Skeletal muscle satellite cell (primary cell): ENCODE measurements at regions not wholly inside any gene's neighbourhood (a gene's known extent, or its start where the extent isn't known, plus 50 kb on each side); places are given as distances from the start of the nearest gene placed in this dataset.

ENCODE experiments used
- H3K27me3 ChIP-seq: 2 replicates; pipeline ENCODE4 v1.7.0; 2013; ENCODE audit warnings: low read length; ENCODE audit not compliant: control insufficient read depth, insufficient read depth
- H3K36me3 ChIP-seq: 2 replicates; pipeline ENCODE4 v1.7.0; 2013; ENCODE audit warnings: mild to moderate bottlenecking, control low read depth, low read length; ENCODE audit not compliant: insufficient read depth
- H3K4me1 ChIP-seq: 2 replicates; pipeline ENCODE4 v1.7.0; 2013; ENCODE audit warnings: low read length; ENCODE audit not compliant: control insufficient read depth, insufficient read depth
- H3K4me2 ChIP-seq: 2 replicates; pipeline ENCODE4 v1.7.0; 2013; ENCODE audit warnings: mild to moderate bottlenecking, low read length
- H3K4me3 ChIP-seq: 2 replicates; pipeline ENCODE4 v1.7.0; 2013; ENCODE audit warnings: low read length
- H3K9ac ChIP-seq: 2 replicates; pipeline ENCODE4 v1.7.0; 2013; ENCODE audit warnings: mild to moderate bottlenecking, low read depth, low read length, moderate library complexity
- H3K9me3 ChIP-seq: replicated peaks from 2 replicates; pipeline ENCODE4 v1.7.0; 2013; ENCODE audit warnings: mild to moderate bottlenecking, control low read depth, low read length

DNA sequence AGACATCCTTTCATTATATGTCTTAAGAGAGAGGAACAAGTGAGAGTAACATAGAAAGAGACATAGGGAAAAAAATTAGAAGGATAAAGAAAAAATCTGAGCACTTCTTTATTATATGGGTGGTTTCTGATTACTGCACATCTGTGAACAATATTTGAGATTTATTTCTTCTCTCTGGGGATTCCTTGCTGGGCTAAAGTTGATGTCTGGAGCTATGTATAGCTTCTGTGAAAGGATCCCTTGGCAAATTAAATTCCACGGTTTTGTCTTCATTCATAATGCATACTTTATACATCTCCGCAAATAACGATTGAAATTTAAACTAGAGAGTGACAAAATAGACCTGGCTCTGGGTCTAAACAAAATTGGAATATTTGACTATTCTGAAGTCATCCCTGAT lies 232.2 kb upstream of the CTBP2 start:
- Histone ChIP-seq H3K4me2 (no peak overlapping the region), H3K36me3 (no peaks in the 10 kb centered on the region), H3K27me3 (no peaks in the 10 kb centered on the region), H3K9ac (no peak overlapping the region), H3K4me3 (no peak overlapping the region), H3K4me1 (no peaks in the 10 kb centered on the region), H3K9me3 (no peaks in the 10 kb centered on the region)

DNA sequence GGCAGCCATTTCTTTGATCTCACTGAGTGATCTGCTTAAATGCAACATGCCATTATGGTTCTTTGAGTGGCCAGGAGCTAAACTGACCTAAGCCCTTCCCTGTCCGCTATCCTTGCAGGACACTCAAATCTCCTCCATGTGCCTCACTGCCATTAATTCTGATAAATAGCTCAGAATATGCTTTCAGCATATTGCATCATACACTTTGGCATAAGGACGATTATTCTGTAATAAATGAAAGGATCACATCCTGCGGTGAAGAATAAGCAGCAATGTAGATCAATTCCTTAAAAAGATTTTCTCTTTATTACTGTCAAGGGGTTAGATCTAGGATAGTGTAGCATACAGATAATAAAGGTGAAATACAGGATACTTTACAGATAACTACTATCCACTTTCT lies 231.8 kb upstream of the CTBP2 start:
- Histone ChIP-seq H3K27me3 (peaks cover 2% of the 10 kb centered on the region), H3K4me1 (no peaks in the 10 kb centered on the region), H3K4me3 (no peak overlapping the region), H3K4me2 (no peak overlapping the region), H3K9ac (no peak overlapping the region), H3K9me3 (no peaks in the 10 kb centered on the region), H3K36me3 (no peaks in the 10 kb centered on the region)

GRCh38 chr10:125389648-125390047 lies 229.3 kb upstream of the CTBP2 start:
- H3K4me1 ChIP-seq, result no peaks in the 10 kb centered on the region
- peaks cover 3% of the 10 kb centered on the region for H3K27me3 ChIP-seq
- H3K9ac ChIP-seq, result no peak overlapping the region
- H3K9me3 ChIP-seq, result no peaks in the 10 kb centered on the region
- H3K36me3 ChIP-seq, result no peaks in the 10 kb centered on the region
- H3K4me2 ChIP-seq, result no peak overlapping the region
- no peak overlapping the region for H3K4me3 ChIP-seq

DNA sequence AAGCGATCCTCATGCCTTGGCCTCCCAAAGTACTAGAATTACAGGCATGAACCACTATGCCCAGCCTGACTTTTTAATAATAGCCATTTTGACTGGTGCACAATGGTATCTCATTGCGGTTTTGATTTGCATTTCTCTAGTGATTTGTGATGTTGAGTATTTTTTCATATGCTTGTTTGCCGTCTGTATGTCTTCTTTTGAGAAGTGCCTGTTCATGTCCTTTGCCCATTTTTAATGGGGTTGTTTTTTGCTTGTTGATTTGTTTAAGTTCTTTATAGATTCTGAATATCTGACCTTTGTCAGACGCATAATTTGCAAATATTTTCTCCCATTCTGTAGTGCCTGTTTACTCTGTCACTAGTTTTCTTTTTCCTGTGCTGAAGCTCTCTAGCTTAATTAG lies 219.2 kb upstream of the CTBP2 start:
- no peaks in the 10 kb centered on the region for H3K4me1 ChIP-seq
- H3K27me3 ChIP-seq, result peaks cover 14% of the 10 kb centered on the region

GRCh38 chr10:125377368-125377767 lies 217.0 kb upstream of the CTBP2 start:
- no peaks in the 10 kb centered on the region for H3K9me3 ChIP-seq
- peaks cover 11% of the 10 kb centered on the region for H3K27me3 ChIP-seq
- no peak overlapping the region for H3K9ac ChIP-seq
- H3K36me3 ChIP-seq, result no peaks in the 10 kb centered on the region
- H3K4me3 ChIP-seq, result no peak overlapping the region
- H3K4me2 ChIP-seq, result no peak overlapping the region
- H3K4me1 ChIP-seq, result no peaks in the 10 kb centered on the region

More for the DNA sequence above, 219.2 kb upstream of the CTBP2 start:
- Histone ChIP-seq H3K4me3 (no peak overlapping the region), H3K4me2 (no peak overlapping the region), H3K36me3 (no peaks in the 10 kb centered on the region), H3K9me3 (no peaks in the 10 kb centered on the region), H3K9ac (no peak overlapping the region)

DNA sequence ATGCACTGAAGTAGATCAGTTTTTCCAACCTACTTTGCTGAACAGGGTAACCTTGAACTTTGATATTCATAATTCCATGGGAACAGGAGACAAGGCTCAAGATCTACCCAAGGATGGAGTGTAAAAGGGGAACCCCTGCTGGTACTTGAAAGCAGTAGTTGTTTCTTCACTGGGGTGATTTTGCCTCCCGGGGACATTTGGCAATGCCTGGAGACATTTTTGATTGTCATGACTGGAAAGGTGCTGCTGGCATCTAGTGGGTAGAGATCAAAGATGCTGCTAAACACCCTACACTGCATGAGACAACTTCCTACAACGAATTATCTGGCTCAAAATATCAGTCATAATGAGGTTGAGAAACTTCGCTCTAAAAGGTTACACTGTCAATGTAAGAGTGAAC lies 214.8 kb upstream of the CTBP2 start:
- no peak overlapping the region for H3K4me3 ChIP-seq
- no peaks in the 10 kb centered on the region for H3K4me1 ChIP-seq
- H3K9me3 ChIP-seq, result no peaks in the 10 kb centered on the region
- H3K36me3 ChIP-seq, result no peaks in the 10 kb centered on the region
- no peak overlapping the region for H3K9ac ChIP-seq
- peaks cover 11% of the 10 kb centered on the region for H3K27me3 ChIP-seq
- no peak overlapping the region for H3K4me2 ChIP-seq

DNA sequence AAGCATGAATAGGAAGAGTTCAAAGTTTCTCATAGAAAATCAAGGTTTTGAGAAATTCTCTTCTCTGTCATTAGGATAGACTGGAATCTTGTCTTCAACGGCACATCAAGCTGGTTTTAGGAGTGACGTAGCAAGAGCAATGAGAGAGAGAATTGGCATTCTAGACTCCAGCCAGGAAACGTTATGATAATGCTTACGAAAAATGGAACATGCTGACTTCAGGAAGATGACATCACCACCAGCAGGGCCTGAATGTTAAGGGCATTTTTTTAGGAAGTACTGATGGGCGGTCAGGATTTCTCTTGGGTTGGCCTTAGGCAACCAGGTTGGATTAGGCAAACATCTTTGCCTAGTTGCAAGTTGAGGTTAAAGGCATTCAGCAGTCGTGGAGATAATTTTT lies 213.2 kb upstream of the CTBP2 start:
- H3K4me1 ChIP-seq, result no peaks in the 10 kb centered on the region
- H3K36me3 ChIP-seq, result no peaks in the 10 kb centered on the region
- H3K9ac ChIP-seq, result no peak overlapping the region
- no peaks in the 10 kb centered on the region for H3K9me3 ChIP-seq
- H3K4me2 ChIP-seq, result no peak overlapping the region
- H3K27me3 ChIP-seq, result peaks cover 11% of the 10 kb centered on the region
- H3K4me3 ChIP-seq, result no peak overlapping the region

DNA sequence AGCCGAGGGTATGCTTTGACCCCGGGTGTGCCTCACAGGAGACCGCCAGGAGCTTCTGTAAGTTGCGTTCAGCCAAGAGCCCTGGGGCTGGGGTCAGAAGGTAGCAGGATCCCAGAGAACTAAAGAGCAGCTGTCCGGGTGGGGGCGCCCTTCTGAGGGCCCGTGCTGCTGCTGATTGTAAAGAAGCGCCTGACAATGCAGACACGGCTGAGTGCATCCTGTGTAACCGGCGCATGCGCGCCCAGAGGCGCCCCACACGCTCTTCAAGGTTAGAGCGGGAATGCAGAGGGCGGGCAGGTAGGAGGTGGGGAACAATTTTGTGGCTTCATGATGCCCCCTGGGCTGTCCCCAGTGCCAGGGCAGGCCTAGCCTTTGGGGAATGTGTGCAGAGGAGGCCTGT lies 210.2 kb upstream of the CTBP2 start:
- H3K9ac ChIP-seq, result no peak overlapping the region
- peaks cover 4% of the 10 kb centered on the region for H3K27me3 ChIP-seq
- no peak overlapping the region for H3K4me2 ChIP-seq
- H3K4me1 ChIP-seq, result no peaks in the 10 kb centered on the region
- H3K9me3 ChIP-seq, result no peaks in the 10 kb centered on the region
- H3K4me3 ChIP-seq, result no peak overlapping the region
- no peaks in the 10 kb centered on the region for H3K36me3 ChIP-seq

- Histone ChIP-seq H3K27me3 (peaks cover 4% of the 10 kb centered on the region), H3K4me2 (no peak overlapping the region), H3K4me3 (no peak overlapping the region), H3K9ac (no peak overlapping the region), H3K4me1 (no peaks in the 10 kb centered on the region), H3K36me3 (no peaks in the 10 kb centered on the region), H3K9me3 (no peaks in the 10 kb centered on the region)
These were observed 209.3 kb upstream of the CTBP2 start for GRCh38 chr10:125369382-125370326.

GRCh38 chr10:125368146-125368545 lies 207.8 kb upstream of the CTBP2 start:
- H3K36me3 ChIP-seq, result no peaks in the 10 kb centered on the region
- H3K4me3 ChIP-seq, result no peak overlapping the region
- no peak overlapping the region for H3K4me2 ChIP-seq
- peaks cover 4% of the 10 kb centered on the region for H3K27me3 ChIP-seq
- no peaks in the 10 kb centered on the region for H3K4me1 ChIP-seq
- H3K9me3 ChIP-seq, result no peaks in the 10 kb centered on the region
- H3K9ac ChIP-seq, result no peak overlapping the region

GRCh38 chr10:125363791-125364190 lies 203.4 kb upstream of the CTBP2 start:
- Histone ChIP-seq H3K4me2 (no peak overlapping the region), H3K4me3 (no peak overlapping the region), H3K9ac (no peak overlapping the region), H3K4me1 (no peaks in the 10 kb centered on the region), H3K9me3 (no peaks in the 10 kb centered on the region), H3K36me3 (no peaks in the 10 kb centered on the region), H3K27me3 (peaks cover 4% of the 10 kb centered on the region)

GRCh38 chr10:125362950-125363349 lies 202.6 kb upstream of the CTBP2 start:
- no peak overlapping the region for H3K9ac ChIP-seq

More at GRCh38 chr10:125362950-125363349, 202.6 kb upstream of the CTBP2 start:
- Histone ChIP-seq H3K4me3 (no peak overlapping the region), H3K36me3 (no peaks in the 10 kb centered on the region), H3K4me2 (no peak overlapping the region), H3K27me3 (peaks cover 4% of the 10 kb centered on the region), H3K9me3 (no peaks in the 10 kb centered on the region), H3K4me1 (no peaks in the 10 kb centered on the region)
